GM23248 (cell line): ENCODE measurements at regions not wholly inside any gene's neighbourhood (a gene's known extent, or its start where the extent isn't known, plus 50 kb on each side); places are given as distances from the start of the nearest gene placed in this dataset.
A peak's percentile ranks its signal among the peaks of the same experiment; 100 is the strongest.

Experiments
- DNase-seq: peaks from one replicate; pipeline ENCODE4 v3.0.0-alpha.2; 2015
- H2AFZ ChIP-seq: fragments of 200-600 bp; sonication (generic); 2 replicates; pipeline ENCODE4 v1.6.1; 2016; ENCODE audit warnings: antibody characterized with exemption
- H3F3A ChIP-seq: fragments of 200-600 bp; sonication (generic); 2 replicates; pipeline ENCODE4 v1.6.1; 2016; ENCODE audit warnings: mild to moderate bottlenecking, antibody characterized with exemption, mixed run types; ENCODE audit not compliant: insufficient read depth
- H3K27ac ChIP-seq: fragments of 200-600 bp; sonication (generic); 2 replicates; pipeline ENCODE4 v1.5.1; 2016; ENCODE audit warnings: mild to moderate bottlenecking
- H3K27me3 ChIP-seq: fragments of 200-600 bp; sonication (generic); replicated peaks from 2 replicates; pipeline ENCODE4 v1.6.1; 2016; ENCODE audit warnings: mild to moderate bottlenecking; ENCODE audit not compliant: insufficient read depth
- H3K36me3 ChIP-seq: fragments of 200-600 bp; sonication (generic); 2 replicates; pipeline ENCODE4 v1.6.1; 2016; ENCODE audit warnings: low read depth, mild to moderate bottlenecking
- H3K4me1 ChIP-seq: fragments of 200-600 bp; sonication (generic); 2 replicates; pipeline ENCODE4 v1.6.1; 2016; ENCODE audit warnings: mild to moderate bottlenecking; ENCODE audit not compliant: insufficient read depth
- H3K4me2 ChIP-seq: fragments of 200-600 bp; sonication (generic); one replicate; pipeline ENCODE4 v1.6.1; 2016; ENCODE audit warnings: mild to moderate bottlenecking; ENCODE audit not compliant: unreplicated experiment
- H3K4me3 ChIP-seq: fragments of 200-600 bp; sonication (generic); 2 replicates; pipeline ENCODE4 v1.5.1; 2016; ENCODE audit warnings: mild to moderate bottlenecking
- H3K79me2 ChIP-seq: fragments of 200-600 bp; sonication (generic); 2 replicates; pipeline ENCODE4 v1.6.1; 2016; ENCODE audit warnings: mild to moderate bottlenecking; ENCODE audit not compliant: insufficient read depth
- H3K9ac ChIP-seq: fragments of 200-600 bp; sonication (generic); 2 replicates; pipeline ENCODE4 v1.6.1; 2016; ENCODE audit warnings: mild to moderate bottlenecking
- H3K9me2 ChIP-seq: fragments of 200-600 bp; sonication (generic); 2 replicates; pipeline ENCODE4 v1.6.1; 2016; ENCODE audit warnings: mixed run types, mild to moderate bottlenecking, moderate library complexity; ENCODE audit not compliant: insufficient read depth
- H3K9me3 ChIP-seq: fragments of 200-600 bp; sonication (generic); one replicate; pipeline ENCODE4 v1.6.1; 2017; ENCODE audit warnings: low read depth
- H4K20me1 ChIP-seq: fragments of 200-600 bp; sonication (generic); 2 replicates; pipeline ENCODE4 v1.6.0; 2016; ENCODE audit not compliant: insufficient read depth
- EZH2 ChIP-seq: fragments of 200-600 bp; sonication (generic); IDR thresholded peaks from 2 replicates; pipeline ENCODE4 v1.6.1; 2018; ENCODE audit warnings: antibody characterized with exemption, mild to moderate bottlenecking; ENCODE audit not compliant: insufficient read depth, poor library complexity, severe bottlenecking
- EZH2phosphoT487 ChIP-seq: fragments of 200-600 bp; sonication (generic); IDR thresholded peaks from 2 replicates; pipeline ENCODE4 v1.6.1; 2018; ENCODE audit warnings: antibody characterized with exemption, moderate library complexity, mild to moderate bottlenecking, low read depth; ENCODE audit not compliant: insufficient read depth
- WGBS, 2 experiments: methylation state at CpG; one replicate each; pipeline ENCODE4 v1.1.6; 2015 to 2017; ENCODE audit warnings: low lambda C conversion rate in 2 of 2, low coverage in 1 of 2; ENCODE audit errors: missing lambda C conversion rate in 2 of 2; 5-methylcytosine and 5-hydroxymethylcytosine counted together
- in situ Hi-C: fragments of 300-500 bp; cut with MboI; formaldehyde crosslinking; loops from 2 replicates; pipeline ENCODE4 v1.15.0; 2020

- H3K9me3 ChIP-seq, result no peaks in the 10 kb centered on the region
- H4K20me1 ChIP-seq, result no peaks in the 10 kb centered on the region
- no peaks in the 10 kb centered on the region for H3K27me3 ChIP-seq
- no peak overlapping the region for H3K27ac ChIP-seq
- DNase-seq, result no peak
- H2AFZ ChIP-seq, result no peak overlapping the region
- no peaks in the 10 kb centered on the region for H3K79me2 ChIP-seq
- TF ChIP-seq EZH2phosphoT487, result no peak
- TF ChIP-seq EZH2, result no peak
- no peak overlapping the region for H3K4me3 ChIP-seq
- WGBS, 2 experiments, result 48 to 56% methylated on average over 2 of the region's 2 CpGs
- no peak overlapping the region for H3K9ac ChIP-seq
- no peaks in the 10 kb centered on the region for H3K9me2 ChIP-seq
- no peaks in the 10 kb centered on the region for H3F3A ChIP-seq
- no peaks in the 10 kb centered on the region; the same call in 1 of the 2 replicates for H3K4me1 ChIP-seq
- H3K4me2 ChIP-seq, result no peak overlapping the region
- in situ Hi-C loops, result no loop called here
- no peaks in the 10 kb centered on the region for H3K36me3 ChIP-seq
Measured at GRCh38 chr10:131469551-131469950, 158.0 kb upstream of the TCERG1L start.

- no peak overlapping the region for H2AFZ ChIP-seq
- no peaks in the 10 kb centered on the region for H3K9me2 ChIP-seq
- H3K9ac ChIP-seq, result no peak overlapping the region
- H3K4me1 ChIP-seq, result no peaks in the 10 kb centered on the region; the same call in 1 of the 2 replicates
- no peak overlapping the region for H3K27ac ChIP-seq
- no peak overlapping the region for H3K4me2 ChIP-seq
- in situ Hi-C loops, result no loop called here
- TF ChIP-seq EZH2 (no peak), EZH2phosphoT487 (no peak)
- no peaks in the 10 kb centered on the region for H3F3A ChIP-seq
- no peaks in the 10 kb centered on the region for H3K79me2 ChIP-seq
- no peaks in the 10 kb centered on the region for H4K20me1 ChIP-seq
- no peaks in the 10 kb centered on the region for H3K9me3 ChIP-seq
- no peak for DNase-seq
- H3K36me3 ChIP-seq, result no peaks in the 10 kb centered on the region
- 78 to 82% methylated on average over 10 of the region's 10 CpGs for WGBS, 2 experiments
- H3K4me3 ChIP-seq, result no peak overlapping the region
- H3K27me3 ChIP-seq, result no peaks in the 10 kb centered on the region
Measured at GRCh38 chr10:131473645-131474044, 162.1 kb upstream of the TCERG1L start.

GRCh38 chr10:131474416-131474815, 162.9 kb upstream of the TCERG1L start:
- TF ChIP-seq EZH2phosphoT487 (no peak), EZH2 (no peak)
- no peak overlapping the region for H2AFZ ChIP-seq
- DNase-seq, result peak; percentile 77
- H3K9me2 ChIP-seq, result no peaks in the 10 kb centered on the region
- H3K9ac ChIP-seq, result no peak overlapping the region
- no peaks in the 10 kb centered on the region for H3K36me3 ChIP-seq
- no peaks in the 10 kb centered on the region for H3K27me3 ChIP-seq
- 12 to 13% methylated on average over 6 of the region's 6 CpGs for WGBS, 2 experiments
- no peaks in the 10 kb centered on the region for H3K79me2 ChIP-seq
- H3K9me3 ChIP-seq, result no peaks in the 10 kb centered on the region
- H3K4me3 ChIP-seq, result no peak overlapping the region
- H3K4me2 ChIP-seq, result no peak overlapping the region
- H3F3A ChIP-seq, result no peaks in the 10 kb centered on the region
- no peaks in the 10 kb centered on the region; the same call in 1 of the 2 replicates for H3K4me1 ChIP-seq
- no peaks in the 10 kb centered on the region for H4K20me1 ChIP-seq
- no peak overlapping the region for H3K27ac ChIP-seq
- in situ Hi-C loops, result no loop called here

GRCh38 chr10:131475043-131475442, 163.5 kb upstream of the TCERG1L start:
- Histone ChIP-seq H3K4me3 (no peak overlapping the region), H3K79me2 (no peaks in the 10 kb centered on the region), H4K20me1 (no peaks in the 10 kb centered on the region), H3K27ac (no peak overlapping the region), H3K4me1 (no peaks in the 10 kb centered on the region; the same call in 1 of the 2 replicates), H3K9me3 (no peaks in the 10 kb centered on the region), H2AFZ (no peak overlapping the region), H3K9ac (no peak overlapping the region), H3F3A (no peaks in the 10 kb centered on the region), H3K9me2 (no peaks in the 10 kb centered on the region), H3K36me3 (no peaks in the 10 kb centered on the region), H3K4me2 (no peak overlapping the region), H3K27me3 (no peaks in the 10 kb centered on the region)
- DNase-seq, result no peak
- TF ChIP-seq EZH2phosphoT487 (no peak), EZH2 (no peak)
- in situ Hi-C loops, result no loop called here
- WGBS, 2 experiments, result 68 to 82% methylated on average over 8 to 11 of the region's 11 CpGs

GRCh38 chr10:131475803-131476202, 164.3 kb upstream of the TCERG1L start:
- Histone ChIP-seq H3K4me1 (peaks cover 4% of the 10 kb centered on the region; the same call in 1 of the 2 replicates), H3K4me3 (no peak overlapping the region), H3K27me3 (no peaks in the 10 kb centered on the region), H3F3A (no peaks in the 10 kb centered on the region), H3K36me3 (no peaks in the 10 kb centered on the region), H3K27ac (no peak overlapping the region), H2AFZ (no peak overlapping the region), H3K9me2 (no peaks in the 10 kb centered on the region), H3K79me2 (no peaks in the 10 kb centered on the region), H3K4me2 (no peak overlapping the region), H3K9ac (no peak overlapping the region), H4K20me1 (no peaks in the 10 kb centered on the region), H3K9me3 (no peaks in the 10 kb centered on the region)
- 77 to 80% methylated on average over 11 to 16 of the region's 16 CpGs for WGBS, 2 experiments
- no peak for DNase-seq
- in situ Hi-C loops, result no loop called here
- TF ChIP-seq EZH2phosphoT487 (no peak), EZH2 (no peak)
